ENCODE measurements at regions not wholly inside any gene's neighbourhood (a gene's known extent, or its start where the extent isn't known, plus 50 kb on each side); places are given as distances from the start of the nearest gene placed in this dataset.

DNA sequence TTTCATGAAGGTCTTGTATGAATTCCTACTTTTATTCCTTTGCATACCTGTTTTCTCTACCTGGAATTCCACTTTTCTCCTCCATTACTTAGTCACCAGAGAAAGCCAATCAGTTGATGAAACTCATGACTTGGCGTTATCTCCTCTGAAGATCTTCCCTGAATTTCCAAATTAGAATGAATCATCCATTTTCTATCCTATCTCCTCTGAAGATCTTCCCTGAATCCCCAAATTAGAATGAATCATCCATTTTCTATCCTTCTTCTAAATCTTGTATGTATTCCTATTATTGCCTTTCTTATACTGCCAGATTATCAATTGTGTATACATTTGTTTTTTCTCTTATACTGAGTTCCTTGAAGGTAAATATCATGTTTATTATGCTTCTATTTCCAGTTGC lies 440.4 kb downstream of the CCDC85A start:
- no peak for DNase-seq

DNA sequence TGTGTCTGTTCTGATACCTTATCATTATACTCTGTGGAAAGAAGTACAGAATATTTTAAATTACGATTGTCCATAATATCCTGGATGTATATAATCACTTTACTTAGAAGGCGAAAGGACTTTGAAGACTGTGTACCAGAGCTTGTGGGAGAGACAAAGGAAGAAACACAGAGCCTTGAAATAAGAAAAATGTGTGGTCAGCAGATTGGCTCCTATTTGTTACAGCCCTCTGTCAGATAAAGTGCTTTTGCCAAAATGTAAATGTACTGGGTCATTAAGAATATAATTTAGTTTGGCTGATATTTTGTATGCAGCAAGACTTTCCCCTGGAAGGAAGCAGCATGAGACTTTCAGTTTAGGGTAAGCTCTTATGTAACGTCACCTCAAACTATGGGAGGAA lies 443.1 kb downstream of the CCDC85A start:
- DNase-seq: no peak

DNA sequence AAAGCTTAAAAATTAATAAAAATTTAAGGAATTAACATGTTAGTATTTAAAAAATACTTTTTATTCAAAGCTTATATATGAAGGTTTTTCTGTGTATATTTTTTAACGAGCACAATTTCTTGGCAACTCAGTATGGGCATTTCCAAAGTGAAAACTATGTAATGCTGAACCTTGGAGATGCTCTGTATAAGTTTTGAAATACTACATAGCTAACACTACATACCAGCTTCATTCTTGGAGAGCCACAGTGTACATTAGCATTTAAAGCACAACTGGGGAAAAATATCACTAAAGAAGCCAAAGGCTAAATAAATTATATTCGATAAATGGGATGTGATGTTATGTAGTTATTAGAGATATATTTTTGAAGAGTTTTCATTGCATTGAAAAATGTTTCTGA lies 446.5 kb downstream of the CCDC85A start:
- DNase-seq: no peak

DNA sequence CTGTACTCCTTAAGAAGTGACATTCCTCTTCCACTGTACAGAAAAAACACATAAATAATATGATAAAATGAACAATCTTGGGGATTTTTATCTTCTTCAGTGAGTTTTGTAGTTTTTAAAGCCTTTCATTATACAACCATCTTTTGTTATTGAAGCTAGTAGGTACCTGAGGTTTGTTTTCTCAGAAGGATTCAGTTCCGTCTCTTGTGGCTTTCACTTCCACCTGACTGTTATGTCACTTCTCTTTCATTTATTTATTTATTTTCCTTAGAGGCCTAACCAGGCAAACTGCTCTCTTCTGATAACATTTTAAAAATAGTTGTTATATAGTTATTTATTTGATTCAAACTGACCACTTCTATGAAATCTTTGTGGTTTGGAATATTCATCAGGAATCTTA lies 464.2 kb downstream of the CCDC85A start:
- no peak for DNase-seq

DNA sequence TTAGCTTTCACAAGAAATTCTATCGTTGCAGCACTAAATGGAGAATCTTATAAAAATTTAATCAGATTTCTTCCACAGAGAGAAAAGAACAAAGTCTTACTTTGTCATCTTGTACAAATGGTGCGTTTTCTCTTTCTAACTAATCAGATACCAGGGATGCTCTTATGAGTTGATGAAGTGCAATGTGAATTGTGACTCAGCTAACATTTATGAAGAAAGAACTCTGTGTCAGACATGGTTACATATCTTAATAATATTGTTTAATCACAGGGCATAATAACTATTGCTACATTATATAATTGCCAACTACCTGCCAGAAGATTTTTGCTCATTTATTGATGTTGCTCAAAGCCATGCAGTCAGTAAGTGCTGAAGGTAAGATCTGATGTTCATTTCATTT lies 465.0 kb downstream of the CCDC85A start:
- DNase-seq: no peak

DNA sequence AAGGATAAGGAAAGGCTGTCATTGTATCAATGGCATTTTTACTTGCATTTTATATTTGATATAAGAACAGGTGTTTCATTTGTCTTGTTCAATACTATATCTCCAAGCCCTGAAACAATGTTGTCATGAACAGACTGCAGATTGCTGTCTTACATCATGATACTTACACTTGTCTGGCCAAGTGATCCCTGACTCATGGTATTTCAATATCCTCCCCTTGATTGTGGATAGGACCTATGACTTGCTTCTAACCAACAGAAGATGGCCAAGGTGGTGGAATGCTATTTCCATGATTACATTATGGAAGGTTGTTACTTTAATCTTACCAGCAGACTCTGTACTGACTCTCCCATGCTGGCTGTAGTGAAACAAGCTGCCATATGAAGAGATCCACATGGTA lies 471.1 kb downstream of the CCDC85A start:
- DNase-seq: no peak

DNA sequence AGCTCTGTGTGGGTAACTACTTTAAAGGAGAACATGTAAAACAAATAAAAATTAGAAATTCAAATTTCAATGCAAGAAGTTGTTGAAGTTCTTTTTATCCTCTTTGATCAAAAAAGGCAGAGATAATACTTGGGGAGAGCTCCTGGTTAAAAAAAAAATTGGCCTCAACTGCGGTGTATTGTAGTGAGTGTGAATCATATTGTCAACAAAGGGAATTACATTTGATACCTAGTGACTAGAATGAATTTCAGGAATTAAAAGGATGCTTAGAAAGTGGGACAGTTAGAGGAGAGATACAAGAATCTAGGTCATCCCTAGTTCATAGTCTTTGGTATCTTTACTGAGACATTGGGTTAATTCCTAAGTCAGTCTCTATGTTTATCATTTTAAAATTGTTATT lies 473.0 kb downstream of the CCDC85A start:
- no peak for DNase-seq

DNA sequence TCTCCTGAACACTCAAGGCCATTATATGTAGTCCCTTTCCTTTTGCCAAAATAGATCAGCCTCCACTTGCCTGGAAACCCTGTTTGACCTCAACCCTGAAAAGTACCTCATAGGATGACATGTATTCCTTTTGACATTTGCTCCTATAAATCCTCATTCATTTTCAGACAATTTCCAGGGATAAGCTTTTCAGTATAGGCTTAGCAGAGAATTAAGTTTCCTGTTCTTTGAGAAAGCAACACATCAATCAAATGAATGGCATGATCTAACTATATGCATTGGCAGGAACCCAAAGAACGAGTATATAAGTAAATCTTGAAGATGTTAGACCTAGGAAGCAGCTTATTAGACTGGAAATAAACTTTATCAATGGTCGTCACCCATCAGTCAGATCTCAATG lies 483.0 kb downstream of the CCDC85A start:
- DNase-seq: no peak

DNA sequence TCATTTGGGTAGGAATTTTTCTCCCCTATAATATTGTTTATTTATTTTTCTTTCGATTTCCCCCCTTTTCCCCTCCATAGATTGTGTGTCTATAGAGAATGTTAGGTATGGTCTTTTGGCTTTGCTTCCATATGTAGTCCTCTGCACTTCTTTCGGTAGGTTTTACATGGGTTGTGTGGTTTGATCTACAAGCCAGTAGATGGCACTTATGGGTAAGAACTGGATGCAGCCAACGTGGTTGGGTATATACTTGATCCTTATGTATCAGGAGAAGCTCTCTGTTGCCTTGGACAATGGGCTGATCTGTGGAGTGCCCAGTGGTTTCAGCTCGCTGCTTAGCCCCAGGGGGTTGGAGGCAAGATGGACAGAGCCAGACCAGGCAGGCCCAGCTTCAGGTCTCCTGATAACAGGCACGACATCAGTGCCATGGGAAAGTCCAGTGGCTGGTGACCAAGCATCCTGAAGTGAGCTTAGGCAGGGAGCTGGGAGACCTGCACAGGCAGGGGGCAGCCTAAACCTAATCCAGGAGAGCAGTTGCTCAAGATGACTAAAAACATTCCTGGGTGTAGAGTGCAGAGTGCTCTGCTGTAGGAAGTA lies 488.3 kb downstream of the CCDC85A start:
- no peak for DNase-seq

DNA sequence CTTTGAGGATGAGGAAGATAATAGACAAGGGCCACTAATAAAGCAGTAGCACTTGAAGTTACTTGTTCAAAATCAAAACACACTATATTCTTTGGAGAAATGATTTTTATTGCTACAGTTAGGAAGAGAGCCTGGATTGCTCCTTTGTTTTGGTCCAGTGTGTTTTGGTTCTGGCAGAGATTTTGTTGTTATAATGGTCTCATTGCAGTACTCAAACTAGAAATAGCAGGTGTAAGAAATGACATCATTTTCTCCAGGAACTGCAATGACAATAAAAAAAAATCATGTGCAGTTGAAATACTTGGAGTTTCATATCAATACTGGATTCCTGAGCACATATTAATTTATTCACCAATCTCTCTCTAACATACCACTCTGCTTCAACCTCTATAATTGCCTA lies 490.3 kb downstream of the CCDC85A start:
- DNase-seq: no peak

DNA sequence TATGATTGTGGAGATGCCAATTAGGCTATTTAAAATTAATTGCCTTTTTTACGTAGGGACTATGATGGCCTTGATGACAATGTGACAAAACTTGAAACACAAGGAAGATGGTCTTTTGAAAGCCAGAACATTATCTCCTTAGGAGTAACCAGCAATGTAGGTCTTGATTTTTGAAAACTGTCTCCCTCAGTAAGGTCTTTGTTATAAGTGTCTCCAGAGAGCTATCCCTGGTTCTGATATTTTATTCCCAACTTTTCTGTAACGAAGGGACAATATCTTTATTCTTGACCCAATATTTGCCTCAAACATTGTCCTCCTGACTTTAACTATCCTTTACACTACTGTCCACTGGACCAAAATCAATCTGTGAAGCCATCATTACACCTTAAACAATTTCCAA lies 493.2 kb downstream of the CCDC85A start:
- DNase-seq: no peak

DNA sequence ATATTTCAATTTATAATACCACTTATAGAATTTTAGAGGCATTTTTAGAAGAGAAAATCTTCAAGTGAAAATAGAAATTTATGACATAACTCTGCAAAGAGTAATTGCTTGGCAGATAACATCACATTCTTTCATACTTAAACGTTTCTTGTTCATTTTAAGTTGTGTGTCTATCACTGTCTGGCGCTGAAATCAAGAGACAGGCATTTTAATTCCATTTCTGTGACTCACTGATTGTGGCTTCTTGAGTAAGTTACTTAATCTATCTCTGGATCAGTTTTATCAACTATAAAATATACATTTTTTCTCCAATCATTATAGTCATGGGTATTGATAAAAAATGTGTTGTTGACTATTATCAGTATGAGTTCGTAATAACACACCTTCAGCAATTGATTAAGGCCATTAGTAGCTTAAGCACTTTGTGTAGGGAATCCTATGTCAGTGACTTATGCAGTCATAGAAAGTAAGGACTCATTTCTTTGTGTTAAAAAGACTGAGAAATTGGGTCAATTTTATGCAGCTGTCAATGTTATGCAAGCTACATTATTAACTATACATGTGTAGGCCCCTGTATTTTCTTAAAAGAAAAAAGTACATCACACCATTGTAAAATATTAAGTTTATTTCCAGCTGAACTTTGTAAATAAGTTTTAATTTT lies 497.3 kb downstream of the CCDC85A start:
- DNase-seq: peak; percentile 11

DNA sequence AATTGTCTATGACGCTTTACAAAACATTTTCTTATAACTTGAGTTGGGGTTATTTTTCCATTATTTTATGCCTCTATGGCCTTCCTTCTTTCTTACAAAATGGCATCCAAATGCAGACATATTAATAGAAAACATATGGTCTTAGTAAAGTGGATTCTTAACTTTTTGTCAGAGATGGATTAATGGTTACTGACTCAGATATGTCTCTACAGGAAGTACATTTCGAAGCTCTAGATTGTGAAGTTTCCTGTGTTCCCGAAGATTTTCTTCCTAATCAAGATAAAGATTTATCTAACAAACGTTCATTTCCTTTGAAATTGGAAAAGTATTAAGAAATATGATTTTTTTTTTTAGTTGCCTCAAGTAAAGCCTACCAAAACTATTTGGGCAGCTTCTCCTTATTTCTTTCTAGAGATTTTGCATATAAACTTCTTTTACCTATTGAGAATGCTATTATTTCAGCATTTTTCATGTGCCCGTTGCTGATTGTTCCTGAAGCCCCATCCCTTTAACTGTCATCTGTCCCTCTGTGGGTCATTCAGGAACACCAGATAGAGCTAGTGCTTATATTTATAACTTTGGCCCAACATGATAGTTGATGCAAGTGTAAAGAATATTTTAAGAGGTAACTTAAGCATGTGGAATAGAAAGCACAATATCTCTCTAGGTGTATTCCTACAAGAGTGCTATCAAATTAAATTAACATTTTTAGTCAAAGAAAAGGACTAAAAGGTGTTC lies 498.0 kb downstream of the CCDC85A start:
- peak; percentile 7 for DNase-seq

DNA sequence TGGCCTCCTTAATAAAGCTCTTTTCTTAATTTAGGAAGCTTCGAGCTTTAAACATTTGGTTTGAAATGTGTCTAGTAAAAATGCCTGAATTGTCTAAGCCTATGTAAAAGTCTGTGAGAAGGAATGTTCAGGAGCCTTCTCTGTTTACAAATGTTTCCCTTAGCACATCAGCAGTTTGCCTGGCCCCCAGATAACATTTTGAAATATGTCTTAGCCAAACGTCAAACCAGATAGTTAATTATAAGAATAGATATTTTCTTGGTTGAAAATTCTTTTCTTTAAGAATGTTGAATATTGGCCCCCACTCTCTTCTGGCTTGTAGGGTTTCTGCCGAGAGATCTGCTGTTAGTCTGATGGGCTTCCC lies 498.6 kb downstream of the CCDC85A start:
- DNase-seq: no peak

DNA sequence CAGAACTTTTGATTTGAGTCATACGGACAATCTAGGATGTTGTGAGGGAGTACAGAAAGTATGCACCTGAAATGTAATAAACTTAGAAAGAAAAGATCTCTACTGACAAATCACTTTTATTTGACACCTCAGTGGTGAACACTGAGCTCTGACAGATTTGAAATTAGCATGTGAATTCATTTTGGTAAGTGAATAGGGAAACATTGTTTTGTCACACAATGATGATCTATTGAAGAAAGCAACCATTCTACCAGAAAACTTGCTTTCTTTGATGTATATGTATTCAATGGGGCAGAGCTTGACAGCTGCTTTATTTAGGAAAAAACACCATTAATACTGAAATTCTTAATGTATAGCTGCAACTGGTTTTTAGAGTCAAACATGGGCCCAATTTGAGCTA lies 500.5 kb downstream of the CCDC85A start:
- DNase-seq: no peak

DNA sequence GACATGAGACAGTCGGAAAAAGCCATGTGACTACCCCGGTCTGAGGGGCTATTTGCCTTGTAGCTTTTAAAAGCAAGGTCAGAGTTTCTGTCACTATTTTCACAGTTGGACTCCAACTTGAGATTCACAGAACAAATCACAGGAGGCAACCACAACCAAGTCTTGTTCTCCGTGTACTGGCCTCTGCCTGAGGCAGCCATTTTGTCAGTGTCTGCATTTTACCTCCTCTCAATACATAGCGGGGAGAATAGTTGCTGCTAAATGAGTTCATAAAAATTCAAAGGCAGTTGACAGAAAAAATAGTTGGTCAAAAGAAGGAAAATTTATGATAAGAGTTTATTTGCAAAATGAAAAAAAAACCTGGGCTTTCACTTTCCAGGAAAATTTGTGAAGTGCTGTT lies 501.4 kb downstream of the CCDC85A start:
- no peak for DNase-seq

DNA sequence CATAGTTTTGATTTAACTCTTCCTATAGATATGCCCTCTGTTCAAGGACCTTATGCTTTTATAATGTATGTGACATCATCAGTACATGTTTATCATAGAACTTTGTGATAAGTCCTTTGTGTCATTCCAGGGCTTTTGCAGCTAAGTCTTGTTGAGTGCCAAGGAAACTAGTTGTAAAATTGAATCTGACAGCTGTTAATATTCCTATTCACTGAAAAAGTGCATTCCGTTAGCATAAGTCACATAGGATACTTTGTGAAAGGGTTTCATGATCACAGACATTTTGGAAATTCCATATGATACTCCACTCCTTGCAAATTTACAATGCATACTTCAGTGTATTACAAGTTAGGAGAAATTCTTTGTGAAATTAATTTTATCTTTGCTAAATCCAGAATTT lies 503.4 kb downstream of the CCDC85A start:
- DNase-seq: no peak

DNA sequence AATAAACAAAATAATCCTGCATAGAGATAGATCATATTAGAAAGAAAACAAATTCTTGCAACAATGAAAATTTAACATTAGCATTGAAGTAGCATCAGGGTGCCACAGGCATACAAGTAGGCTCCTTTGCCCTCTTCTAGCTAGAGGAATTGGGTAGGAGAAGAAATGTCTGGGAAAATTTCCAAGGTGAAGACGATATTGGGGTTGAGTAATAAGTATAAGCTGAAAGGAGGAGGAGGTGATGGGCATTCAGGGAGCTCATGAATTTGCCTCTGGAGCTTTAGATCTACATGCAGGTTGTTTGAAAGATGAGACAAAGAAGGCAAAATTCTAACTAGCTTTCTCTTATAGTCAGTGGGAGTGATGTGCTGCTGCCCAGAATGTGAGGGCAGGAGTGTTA lies 504.9 kb downstream of the CCDC85A start:
- no peak for DNase-seq

DNA sequence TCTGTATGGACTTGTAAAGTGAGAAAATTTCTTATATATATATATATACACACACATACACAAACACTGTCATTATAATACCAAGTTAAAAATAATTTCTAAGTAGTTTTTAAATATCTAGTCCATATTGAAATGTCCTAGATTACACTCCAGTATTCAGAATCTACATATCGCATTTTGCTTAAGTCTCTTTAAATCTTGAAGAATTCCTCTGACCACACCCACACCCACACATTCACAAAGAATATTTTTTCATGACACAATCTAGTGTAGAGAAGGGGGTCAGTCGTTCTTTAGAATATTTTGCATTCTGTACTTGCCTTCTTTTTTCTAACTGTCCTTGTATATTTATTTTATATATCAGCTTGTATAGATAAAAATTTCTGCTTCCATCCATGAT lies 509.7 kb downstream of the CCDC85A start:
- DNase-seq: no peak

DNA sequence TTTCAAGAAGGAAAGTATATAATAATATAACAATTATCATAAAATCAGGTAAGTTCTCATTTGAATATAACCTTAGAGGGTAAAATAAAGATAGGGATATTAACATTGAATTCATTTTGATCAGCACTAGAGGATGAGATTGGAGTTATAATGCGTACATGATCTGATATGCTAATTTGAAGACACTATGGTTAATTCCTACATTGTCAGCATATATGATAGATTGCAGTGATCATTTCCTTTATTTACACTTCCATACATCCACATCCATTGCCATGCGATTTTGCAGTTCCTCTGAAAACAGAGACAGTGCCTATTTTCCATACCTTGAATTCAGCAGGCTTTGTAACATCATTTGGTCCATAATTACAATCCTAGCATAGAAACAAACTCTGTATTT lies 519.2 kb downstream of the CCDC85A start:
- no peak for DNase-seq

DNA sequence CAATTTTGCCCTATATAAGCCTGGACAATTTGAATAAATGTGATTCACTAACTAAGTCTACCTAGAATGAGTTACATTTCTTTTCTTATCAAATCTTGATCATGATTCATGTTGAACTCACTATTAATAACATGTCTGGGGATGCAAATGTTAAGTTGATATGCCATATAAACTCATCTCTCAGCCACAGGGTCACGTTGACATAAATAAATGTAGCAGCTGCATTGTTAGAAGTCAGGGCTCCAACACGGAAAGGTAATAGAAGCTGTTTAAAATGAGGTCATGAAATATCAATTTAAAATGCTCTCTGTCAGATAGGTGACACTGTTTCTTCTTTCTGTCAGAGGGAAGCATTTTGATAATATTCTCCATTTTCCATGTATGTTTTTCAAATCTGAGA lies 521.9 kb downstream of the CCDC85A start:
- DNase-seq: no peak

DNA sequence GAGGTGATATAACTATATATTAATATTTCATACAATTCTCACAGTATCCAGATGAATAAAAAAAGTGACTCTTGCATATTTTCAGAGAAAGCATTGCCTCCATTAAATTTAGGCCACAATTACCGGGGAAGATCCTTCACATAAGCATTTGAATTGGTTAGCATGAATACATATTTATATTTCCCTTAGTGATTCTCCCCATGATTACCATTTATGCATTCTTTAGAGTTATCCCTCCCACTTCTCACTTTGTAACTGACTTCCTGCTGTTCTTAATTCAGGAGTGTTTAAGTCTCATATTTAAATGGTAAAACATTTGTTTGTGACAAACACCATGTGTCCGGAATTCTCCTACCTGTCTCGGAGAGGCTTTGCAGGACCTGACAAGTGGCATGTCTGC lies 523.4 kb downstream of the CCDC85A start:
- DNase-seq: no peak

DNA sequence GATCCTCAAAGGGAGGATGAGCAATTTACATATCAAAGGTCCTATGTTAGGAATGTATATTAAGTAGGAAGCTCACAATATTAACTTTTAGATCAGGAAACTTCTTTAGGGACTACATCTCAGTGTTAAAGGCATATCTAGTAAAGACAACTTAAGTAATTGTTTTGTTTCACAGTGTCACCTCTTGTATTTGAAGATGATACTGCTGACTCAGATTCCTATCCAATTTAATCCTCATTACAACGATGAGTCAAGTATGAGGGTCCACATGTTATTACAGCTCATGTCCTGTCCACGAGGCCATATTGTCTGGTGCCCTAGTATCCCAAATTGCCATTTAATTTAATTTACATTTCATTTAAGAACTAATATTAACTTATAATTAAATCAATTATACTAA lies 523.9 kb downstream of the CCDC85A start:
- DNase-seq: no peak

DNA sequence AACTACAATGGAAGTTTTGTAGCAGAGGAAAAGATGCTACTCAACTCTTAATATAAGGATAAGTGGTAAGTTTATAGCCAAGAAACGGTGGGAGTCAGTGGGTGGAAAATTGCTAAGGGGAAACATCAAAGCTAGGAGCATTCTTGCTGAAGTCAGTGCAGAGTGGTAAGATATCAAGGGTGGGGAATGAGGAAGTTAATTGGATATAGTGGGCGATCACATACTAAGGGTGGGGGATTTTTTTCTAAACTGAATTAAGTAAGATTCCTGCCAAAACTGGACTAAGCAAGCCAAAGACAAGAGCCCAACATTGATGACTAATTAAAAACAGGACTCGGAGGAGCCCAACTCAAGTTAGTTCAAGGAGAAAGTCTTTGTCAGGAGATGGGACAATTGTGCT lies 525.4 kb downstream of the CCDC85A start:
- DNase-seq: no peak
